Uterus (tissue), 2 donors: ENCODE measurements at regions not wholly inside any gene's neighbourhood (a gene's known extent, or its start where the extent isn't known, plus 50 kb on each side); places are given as distances from the start of the nearest gene placed in this dataset.

ENCODE experiments used
- CTCF ChIP-seq, 4 experiments: fragments of 200-600 bp in 2 of 4; fragments of 450-650 bp in 2 of 4; sonication (generic) in 2 of 4; IDR thresholded peaks; one replicate each; pipeline ENCODE4 v1.5.1; 2016 to 2019; ENCODE audit warnings: antibody characterized with exemption in 4 of 4, mild to moderate bottlenecking in 2 of 4, moderate library complexity in 1 of 4
- POLR2A ChIP-seq, 2 donors: fragments of 450-650 bp; IDR thresholded peaks; one replicate each; pipeline ENCODE4 v1.6.1; 2016; ENCODE audit warnings: antibody characterized with exemption in 2 of 2, mild to moderate bottlenecking in 1 of 2, moderate library complexity in 1 of 2

GRCh38 chr1:114314576-114314975 lies 160.9 kb upstream of the SYT6 start:
- TF ChIP-seq CTCF (IDR thresholded peaks at IDR 0.05), result no peak
- no peak for TF ChIP-seq POLR2A (IDR thresholded peaks at IDR 0.05)
